IMR-90 (cell line): ENCODE measurements at regions not wholly inside any gene's neighbourhood (a gene's known extent, or its start where the extent isn't known, plus 50 kb on each side); places are given as distances from the start of the nearest gene placed in this dataset.

ENCODE experiments used
- ATAC-seq: fragments of 200-7000 bp; cut with Tn5 transposase; 2 replicates; pipeline ENCODE4 v1.9.1; 2020; ENCODE audit warnings: low read depth, mild to moderate bottlenecking, moderate library complexity
- BruUV-seq: library from RNA; stranded (reverse); fragments of 400-500 nt; replicated peaks from 2 replicates; lab custom pipeline; 2021; lab: Mats Ljungman, UMichigan
- CTCF ChIA-PET: fragments of 300-600 bp; formaldehyde crosslinking; extraction: SDS; loops from one replicate; lab custom pipeline; 2021; ENCODE audit warnings: antibody characterized with exemption; lab: Yijun Ruan, JAX
- POLR2A ChIA-PET: fragments of 300-600 bp; sonication (Branson Sonifier 250); formaldehyde crosslinking; loops from one replicate; lab custom pipeline; 2022; ENCODE audit warnings: antibody characterized with exemption; ENCODE audit not compliant: unreplicated experiment; lab: Charles Lee
- DNase-seq: peaks from one replicate; pipeline ENCODE4 v3.0.0; 2013
- H2AFZ ChIP-seq: replicated peaks from 2 replicates; pipeline ENCODE3; 2013; ENCODE audit warnings: low read length, mild to moderate bottlenecking; ENCODE audit not compliant: poor library complexity
- H2AK5ac ChIP-seq: 2 replicates; pipeline ENCODE4 v1.6.1; 2013; ENCODE audit warnings: low read depth, low read length, inconsistent platforms
- H2AK9ac ChIP-seq: replicated peaks from 2 replicates; pipeline ENCODE3; 2013; ENCODE audit warnings: mild to moderate bottlenecking, low read depth, low read length, moderate library complexity; ENCODE audit not compliant: poor library complexity
- H2BK120ac ChIP-seq: 2 replicates; pipeline ENCODE4 v1.6.1; 2013; ENCODE audit warnings: low read depth, low read length, inconsistent platforms
- H2BK15ac ChIP-seq: 3 replicates; pipeline ENCODE4 v1.6.1; 2013; ENCODE audit warnings: low read depth, low read length, inconsistent platforms
- H2BK20ac ChIP-seq: 2 replicates; pipeline ENCODE4 v1.6.1; 2013; ENCODE audit warnings: low read depth, mild to moderate bottlenecking, inconsistent platforms, low read length, moderate library complexity
- H2BK5ac ChIP-seq: 2 replicates; pipeline ENCODE4 v1.6.1; 2013; ENCODE audit warnings: mild to moderate bottlenecking, low read depth, low read length, inconsistent platforms; ENCODE audit not compliant: poor library complexity, severe bottlenecking
- H3K14ac ChIP-seq: replicated peaks from 2 replicates; pipeline ENCODE4 v1.6.1; 2013; ENCODE audit warnings: low read depth, low read length, inconsistent platforms
- H3K18ac ChIP-seq: 2 replicates; pipeline ENCODE4 v1.6.1; 2013; ENCODE audit warnings: low read depth, low read length, control low read depth
- H3K23ac ChIP-seq: 2 replicates; pipeline ENCODE4 v1.6.1; 2013; ENCODE audit warnings: low read depth, low read length, inconsistent platforms
- H3K27ac ChIP-seq: 2 replicates; pipeline ENCODE4 v1.5.1; 2013; ENCODE audit warnings: mild to moderate bottlenecking, control low read depth, low read length; ENCODE audit not compliant: insufficient read depth
- H3K27me3 ChIP-seq: 2 replicates; pipeline ENCODE4 v1.6.1; 2013; ENCODE audit warnings: low read length; ENCODE audit not compliant: control insufficient read depth, insufficient read depth
- H3K36me3 ChIP-seq: 2 replicates; pipeline ENCODE4 v1.6.1; 2013; ENCODE audit warnings: low read length, mixed read lengths; ENCODE audit not compliant: control insufficient read depth, insufficient read depth
- H3K4ac ChIP-seq: 2 replicates; pipeline ENCODE4 v1.6.1; 2013; ENCODE audit warnings: low read depth, low read length, inconsistent platforms
- H3K4me1 ChIP-seq: 2 replicates; pipeline ENCODE4 v1.6.1; 2013; ENCODE audit warnings: low read length, mixed read lengths; ENCODE audit not compliant: control insufficient read depth, insufficient read depth
- H3K4me2 ChIP-seq: 2 replicates; pipeline ENCODE4 v1.6.1; 2013; ENCODE audit warnings: low read depth, mild to moderate bottlenecking, control low read depth, low read length, moderate library complexity
- H3K4me3 ChIP-seq: 2 replicates; pipeline ENCODE4 v1.5.1; 2013; ENCODE audit warnings: low read depth, mild to moderate bottlenecking, control low read depth, low read length, moderate library complexity; ENCODE audit not compliant: insufficient read depth
- H3K56ac ChIP-seq: 2 replicates; pipeline ENCODE4 v1.6.1; 2013; ENCODE audit warnings: low read length, inconsistent platforms; ENCODE audit not compliant: insufficient read depth; ENCODE audit errors: extremely low read depth
- H3K79me1 ChIP-seq, 2 experiments: 2 replicates each; pipeline ENCODE4 v1.6.1; 2013; ENCODE audit warnings: low read length in 2 of 2, inconsistent platforms in 1 of 2, low read depth in 1 of 2
- H3K9ac ChIP-seq: 2 replicates; pipeline ENCODE4 v1.6.1; 2013; ENCODE audit warnings: low read depth, low read length, control low read depth
- H3K9me1 ChIP-seq: 2 replicates; pipeline ENCODE4 v1.6.1; 2013; ENCODE audit warnings: low read length, inconsistent platforms; ENCODE audit not compliant: insufficient read depth
- H3K9me3 ChIP-seq: 2 replicates; pipeline ENCODE4 v1.6.1; 2013; ENCODE audit warnings: low read length; ENCODE audit not compliant: control insufficient read depth, insufficient read depth
- H4K20me1 ChIP-seq: 2 replicates; pipeline ENCODE4 v1.6.1; 2013; ENCODE audit warnings: low read length, inconsistent platforms; ENCODE audit not compliant: insufficient read depth
- H4K5ac ChIP-seq: 2 replicates; pipeline ENCODE4 v1.6.1; 2013; ENCODE audit warnings: mild to moderate bottlenecking, low read depth, low read length, control low read depth
- H4K8ac ChIP-seq, 2 experiments: 2 replicates each; pipeline ENCODE4 v1.6.1; 2013; ENCODE audit warnings: low read depth in 2 of 2, low read length in 2 of 2, control low read depth in 1 of 2, inconsistent platforms in 1 of 2
- H4K91ac ChIP-seq: 2 replicates; pipeline ENCODE4 v1.6.1; 2013; ENCODE audit warnings: low read depth, low read length, inconsistent platforms; ENCODE audit not compliant: insufficient read depth
- BHLHE40 ChIP-seq: fragments of 150-350 bp; IDR thresholded peaks from 2 replicates; pipeline ENCODE4 v1.6.1; 2016; ENCODE audit warnings: mild to moderate bottlenecking, low read depth, low read length
- CEBPB ChIP-seq: IDR thresholded peaks from 2 replicates; pipeline ENCODE4 v1.6.1; 2012; ENCODE audit warnings: low read depth, low read length, improper control_type of control experiment
- CHD1 ChIP-seq: IDR thresholded peaks from 2 replicates; pipeline ENCODE4 v1.6.1; 2012; ENCODE audit warnings: low read depth, low read length, improper control_type of control experiment
- FOS ChIP-seq: fragments of 150-350 bp; IDR thresholded peaks from 2 replicates; pipeline ENCODE4 v1.6.1; 2016; ENCODE audit warnings: low read depth, low read length
- MAFK ChIP-seq: IDR thresholded peaks from 2 replicates; pipeline ENCODE4 v1.6.1; 2012; ENCODE audit warnings: low read depth, low read length, improper control_type of control experiment
- MAZ ChIP-seq: IDR thresholded peaks from 2 replicates; pipeline ENCODE4 v1.6.1; 2012; ENCODE audit warnings: low read depth, mild to moderate bottlenecking, low read length, improper control_type of control experiment, moderate library complexity, borderline replicate concordance
- MXI1 ChIP-seq: IDR thresholded peaks from 2 replicates; pipeline ENCODE4 v1.6.1; 2012; ENCODE audit warnings: low read depth, mild to moderate bottlenecking, low read length, moderate library complexity, borderline replicate concordance
- NFE2L2 ChIP-seq: fragments of 150-350 bp; IDR thresholded peaks from 2 replicates; pipeline ENCODE4 v1.6.1; 2016; ENCODE audit warnings: low read depth, mild to moderate bottlenecking, low read length
- POLR2A ChIP-seq: IDR thresholded peaks from 2 replicates; pipeline ENCODE4 v1.6.1; 2012; ENCODE audit warnings: mild to moderate bottlenecking, low read depth, low read length
- RAD21 ChIP-seq: IDR thresholded peaks from 2 replicates; pipeline ENCODE4 v1.6.1; 2012; ENCODE audit warnings: low read length, improper control_type of control experiment
- RCOR1 ChIP-seq: IDR thresholded peaks from 2 replicates; pipeline ENCODE4 v1.6.1; 2012; ENCODE audit warnings: mild to moderate bottlenecking, low read length, improper control_type of control experiment; ENCODE audit not compliant: insufficient replicate concordance
- RFX5 ChIP-seq: IDR thresholded peaks from 2 replicates; pipeline ENCODE4 v1.8.0; 2012; ENCODE audit warnings: low read depth, mild to moderate bottlenecking, low read length, moderate library complexity
- SMC3 ChIP-seq: fragments of 150-350 bp; IDR thresholded peaks from 2 replicates; pipeline ENCODE4 v1.6.1; 2016; ENCODE audit warnings: low read depth, mild to moderate bottlenecking, antibody characterized with exemption, low read length, moderate library complexity
- WGBS, 2 experiments: methylation state at CpG; one replicate each; pipeline versions ENCODE4 v1.1.5 to v1.1.7; 2013; ENCODE audit warnings: missing lambda C conversion rate in 2 of 2; ENCODE audit not compliant: insufficient read length in 1 of 2; ENCODE audit errors: extremely low coverage in 2 of 2; 5-methylcytosine and 5-hydroxymethylcytosine counted together
- dilution Hi-C: fragments of 300-500 bp; cut with HindIII; formaldehyde crosslinking; loops from one replicate; pipeline ENCODE4 v1.14.3; 2018; ENCODE audit warnings: low sequenced_read_pairs; ENCODE audit not compliant: unreplicated experiment
- in situ Hi-C: fragments of 300-500 bp; cut with MboI; formaldehyde crosslinking; loops from 3 replicates; pipeline ENCODE4 v1.14.3; 2019; ENCODE audit warnings: low sequenced_read_pairs, inconsistent platforms, mixed read lengths
- intact Hi-C: fragments of 100-400 bp; cut with micrococcal nuclease; formaldehyde crosslinking; loops from 2 replicates; pipeline ENCODE4 v1.10.0; 2022
- TF ChIP-seq, protein P1 (sequence below): fragments of 150-350 bp; IDR thresholded peaks from 2 replicates; pipeline ENCODE4 v1.6.1; 2016; ENCODE audit warnings: low read depth, mild to moderate bottlenecking, low read length, moderate library complexity, borderline replicate concordance
- TF ChIP-seq, protein P2 (sequence below): conservative IDR thresholded peaks from 2 replicates; pipeline ENCODE4 v1.5.1; 2012; ENCODE audit warnings: mild to moderate bottlenecking, low read depth, low read length, improper control_type of control experiment
- TF ChIP-seq, protein P3 (sequence below): fragments of 150-350 bp; IDR thresholded peaks from 2 replicates; pipeline ENCODE4 v1.6.1; 2017; ENCODE audit warnings: mild to moderate bottlenecking, antibody characterized with exemption, low read length, low read depth

DNA sequence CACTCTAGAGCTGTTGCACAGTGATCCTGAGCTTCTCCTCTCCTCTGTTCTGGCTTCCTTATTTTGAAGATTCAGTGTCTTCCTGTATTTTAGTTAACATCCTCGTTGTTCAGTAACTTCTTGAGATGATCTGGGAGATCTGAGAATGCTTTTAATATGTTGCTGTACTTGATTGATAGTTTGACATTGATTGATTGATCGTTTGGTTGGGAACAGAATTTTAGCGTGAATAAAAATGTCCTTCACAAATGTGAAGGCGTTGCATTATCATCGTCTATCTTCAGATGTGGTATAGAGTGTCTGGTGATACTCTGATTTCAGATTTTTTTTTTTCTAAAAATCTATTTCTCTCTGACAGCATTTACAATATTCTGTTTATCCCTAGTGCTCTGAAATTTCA, 80.1 kb upstream of the KLF12 start:
- Histone ChIP-seq H3K9me3 (no peaks in the 10 kb centered on the region), H3K14ac (no peak overlapping the region), H4K5ac (peak overlapping the region; percentile 66; the same call in 1 of the 2 replicates), H2AK5ac (peak overlapping the region; percentile 48), H3K4me2 (no peak overlapping the region), H2BK15ac (0 out of 3 replicates have a peak overlapping the region, but pooled peaks have one; percentile 15), H4K8ac (peak overlapping the region in 1 of 2 experiments; percentile 24; a peak in 1 of 4 replicates), H2AFZ (no peak overlapping the region), H3K9ac (no peak overlapping the region), H3K27me3 (no peaks in the 10 kb centered on the region), H3K36me3 (no peaks in the 10 kb centered on the region), H2BK20ac (peak overlapping the region; percentile 81; the same call in 1 of the 2 replicates), H3K9me1 (no peaks in the 10 kb centered on the region; the same call in 1 of the 2 replicates), H4K20me1 (no peaks in the 10 kb centered on the region), H3K79me1 (no peaks in the 10 kb centered on the region), H2AK9ac (no peak overlapping the region), H4K91ac (peak overlapping the region; percentile 36; the same call in 1 of the 2 replicates), H2BK5ac (peak overlapping the region; percentile 13), H3K23ac (no peak overlapping the region), H3K27ac (no peak overlapping the region), H3K4me3 (no peak overlapping the region), H3K4ac (peak overlapping the region; percentile 65; the same call in 1 of the 2 replicates), H3K4me1 (peaks cover 14% of the 10 kb centered on the region), H2BK120ac (peak overlapping the region; percentile 84), H3K56ac (peak overlapping the region; percentile 9; the same call in 1 of the 2 replicates), H3K18ac (peak overlapping the region; percentile 89)
- no TSS peak for BruUV-seq
- dilution Hi-C loops, result no loop called here
- TF ChIP-seq MAZ, result no peak
- TF ChIP-seq, protein P1, sequence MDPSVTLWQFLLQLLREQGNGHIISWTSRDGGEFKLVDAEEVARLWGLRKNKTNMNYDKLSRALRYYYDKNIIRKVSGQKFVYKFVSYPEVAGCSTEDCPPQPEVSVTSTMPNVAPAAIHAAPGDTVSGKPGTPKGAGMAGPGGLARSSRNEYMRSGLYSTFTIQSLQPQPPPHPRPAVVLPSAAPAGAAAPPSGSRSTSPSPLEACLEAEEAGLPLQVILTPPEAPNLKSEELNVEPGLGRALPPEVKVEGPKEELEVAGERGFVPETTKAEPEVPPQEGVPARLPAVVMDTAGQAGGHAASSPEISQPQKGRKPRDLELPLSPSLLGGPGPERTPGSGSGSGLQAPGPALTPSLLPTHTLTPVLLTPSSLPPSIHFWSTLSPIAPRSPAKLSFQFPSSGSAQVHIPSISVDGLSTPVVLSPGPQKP, result no peak
- TF ChIP-seq CEBPB, result no peak
- no peak for TF ChIP-seq MXI1
- TF ChIP-seq BHLHE40, result no peak
- no peak for TF ChIP-seq SMC3
- TF ChIP-seq POLR2A, result no peak
- TF ChIP-seq RFX5, result no peak
- TF ChIP-seq MAFK, result no peak
- TF ChIP-seq, protein P2, sequence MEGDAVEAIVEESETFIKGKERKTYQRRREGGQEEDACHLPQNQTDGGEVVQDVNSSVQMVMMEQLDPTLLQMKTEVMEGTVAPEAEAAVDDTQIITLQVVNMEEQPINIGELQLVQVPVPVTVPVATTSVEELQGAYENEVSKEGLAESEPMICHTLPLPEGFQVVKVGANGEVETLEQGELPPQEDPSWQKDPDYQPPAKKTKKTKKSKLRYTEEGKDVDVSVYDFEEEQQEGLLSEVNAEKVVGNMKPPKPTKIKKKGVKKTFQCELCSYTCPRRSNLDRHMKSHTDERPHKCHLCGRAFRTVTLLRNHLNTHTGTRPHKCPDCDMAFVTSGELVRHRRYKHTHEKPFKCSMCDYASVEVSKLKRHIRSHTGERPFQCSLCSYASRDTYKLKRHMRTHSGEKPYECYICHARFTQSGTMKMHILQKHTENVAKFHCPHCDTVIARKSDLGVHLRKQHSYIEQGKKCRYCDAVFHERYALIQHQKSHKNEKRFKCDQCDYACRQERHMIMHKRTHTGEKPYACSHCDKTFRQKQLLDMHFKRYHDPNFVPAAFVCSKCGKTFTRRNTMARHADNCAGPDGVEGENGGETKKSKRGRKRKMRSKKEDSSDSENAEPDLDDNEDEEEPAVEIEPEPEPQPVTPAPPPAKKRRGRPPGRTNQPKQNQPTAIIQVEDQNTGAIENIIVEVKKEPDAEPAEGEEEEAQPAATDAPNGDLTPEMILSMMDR, result no peak
- TF ChIP-seq RCOR1, result no peak
- no peak for TF ChIP-seq CHD1
- TF ChIP-seq NFE2L2, result no peak
- no peak for TF ChIP-seq FOS
- TF ChIP-seq, protein P3, sequence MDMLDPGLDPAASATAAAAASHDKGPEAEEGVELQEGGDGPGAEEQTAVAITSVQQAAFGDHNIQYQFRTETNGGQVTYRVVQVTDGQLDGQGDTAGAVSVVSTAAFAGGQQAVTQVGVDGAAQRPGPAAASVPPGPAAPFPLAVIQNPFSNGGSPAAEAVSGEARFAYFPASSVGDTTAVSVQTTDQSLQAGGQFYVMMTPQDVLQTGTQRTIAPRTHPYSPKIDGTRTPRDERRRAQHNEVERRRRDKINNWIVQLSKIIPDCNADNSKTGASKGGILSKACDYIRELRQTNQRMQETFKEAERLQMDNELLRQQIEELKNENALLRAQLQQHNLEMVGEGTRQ, result no peak
- no peak for TF ChIP-seq RAD21
- POLR2A ChIA-PET, result no interaction called here
- in situ Hi-C loops, result no loop called here
- CTCF ChIA-PET, result no interaction called here
- ATAC-seq, result no peak
- WGBS, 2 experiments, result no CpG with 5 or more reads among the region's 5 CpGs
- intact Hi-C loops, result loop anchor here (5.0 kb wide), 1 partner anchor 342 kb away; no protein-coding TSS in a partner anchor
- DNase-seq, result no peak
